Neutrophil (primary cell): ENCODE measurements at regions not wholly inside any gene's neighbourhood (a gene's known extent, or its start where the extent isn't known, plus 50 kb on each side); places are given as distances from the start of the nearest gene placed in this dataset.

ENCODE experiments used
- H3K27ac ChIP-seq: fragments of 200-600 bp; sonication (generic); 2 replicates; pipeline ENCODE4 v1.5.1; 2016; ENCODE audit warnings: mild to moderate bottlenecking, moderate library complexity
- H3K27me3 ChIP-seq: fragments of 200-600 bp; sonication (generic); 2 replicates; pipeline ENCODE4 v1.6.0; 2016; ENCODE audit warnings: mild to moderate bottlenecking
- H3K36me3 ChIP-seq: fragments of 200-600 bp; sonication (generic); 2 replicates; pipeline ENCODE4 v1.5.1; 2017
- H3K4me1 ChIP-seq, 2 experiments: fragments of 200-600 bp in 1 of 2; sonication (generic) in 1 of 2; 1 replicate in 1 of 2; 2 replicates in 1 of 2; pipeline versions ENCODE4 v1.5.1 to v1.6.1; 2013 to 2016; ENCODE audit warnings: low read depth in 1 of 2, low read length in 1 of 2, mild to moderate bottlenecking in 1 of 2, moderate library complexity in 1 of 2; ENCODE audit not compliant: control insufficient read depth in 1 of 2, insufficient read depth in 1 of 2
- H3K4me3 ChIP-seq, 2 experiments: fragments of 200-600 bp in 1 of 2; sonication (generic) in 1 of 2; 1 replicate in 1 of 2; 2 replicates in 1 of 2; pipeline ENCODE4 v1.5.1; 2013 to 2016; ENCODE audit warnings: low read depth in 1 of 2, low read length in 1 of 2, mild to moderate bottlenecking in 1 of 2, moderate library complexity in 1 of 2
- H3K9me3 ChIP-seq: fragments of 200-600 bp; sonication (generic); 2 replicates; pipeline ENCODE4 v1.5.1; 2016
- TF ChIP-seq, protein P1 (sequence below): fragments of 200-600 bp; sonication (generic); IDR thresholded peaks from 2 replicates; pipeline ENCODE4 v1.5.1; 2016; ENCODE audit warnings: antibody characterized with exemption

DNA sequence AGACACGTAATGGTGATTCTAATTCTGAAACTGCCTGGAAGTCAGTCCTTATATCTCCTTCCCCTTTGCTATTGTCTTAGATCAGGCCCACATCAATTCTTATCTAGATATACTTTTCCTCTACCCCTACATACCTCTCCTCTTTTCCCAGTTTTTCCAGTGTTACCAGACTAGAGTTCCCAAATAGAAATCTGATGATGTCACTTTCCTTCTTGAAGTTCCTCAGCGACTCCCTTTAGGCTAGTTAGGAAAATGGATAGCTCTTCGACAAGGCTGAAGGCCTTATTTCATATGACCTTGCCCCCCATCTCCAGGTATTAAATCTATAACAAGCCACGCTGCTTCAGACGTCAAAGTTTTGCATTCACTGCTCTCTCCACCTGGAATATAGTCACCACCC is 201.1 kb upstream of the ATP2B1 start:
- Histone ChIP-seq H3K27me3 (no peaks in the 10 kb centered on the region), H3K9me3 (no peaks in the 10 kb centered on the region), H3K27ac (no peak overlapping the region), H3K4me1 (no peaks in the 10 kb centered on the region), H3K36me3 (no peaks in the 10 kb centered on the region), H3K4me3 (no peak overlapping the region)
- TF ChIP-seq, protein P1, sequence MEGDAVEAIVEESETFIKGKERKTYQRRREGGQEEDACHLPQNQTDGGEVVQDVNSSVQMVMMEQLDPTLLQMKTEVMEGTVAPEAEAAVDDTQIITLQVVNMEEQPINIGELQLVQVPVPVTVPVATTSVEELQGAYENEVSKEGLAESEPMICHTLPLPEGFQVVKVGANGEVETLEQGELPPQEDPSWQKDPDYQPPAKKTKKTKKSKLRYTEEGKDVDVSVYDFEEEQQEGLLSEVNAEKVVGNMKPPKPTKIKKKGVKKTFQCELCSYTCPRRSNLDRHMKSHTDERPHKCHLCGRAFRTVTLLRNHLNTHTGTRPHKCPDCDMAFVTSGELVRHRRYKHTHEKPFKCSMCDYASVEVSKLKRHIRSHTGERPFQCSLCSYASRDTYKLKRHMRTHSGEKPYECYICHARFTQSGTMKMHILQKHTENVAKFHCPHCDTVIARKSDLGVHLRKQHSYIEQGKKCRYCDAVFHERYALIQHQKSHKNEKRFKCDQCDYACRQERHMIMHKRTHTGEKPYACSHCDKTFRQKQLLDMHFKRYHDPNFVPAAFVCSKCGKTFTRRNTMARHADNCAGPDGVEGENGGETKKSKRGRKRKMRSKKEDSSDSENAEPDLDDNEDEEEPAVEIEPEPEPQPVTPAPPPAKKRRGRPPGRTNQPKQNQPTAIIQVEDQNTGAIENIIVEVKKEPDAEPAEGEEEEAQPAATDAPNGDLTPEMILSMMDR: no peak

DNA sequence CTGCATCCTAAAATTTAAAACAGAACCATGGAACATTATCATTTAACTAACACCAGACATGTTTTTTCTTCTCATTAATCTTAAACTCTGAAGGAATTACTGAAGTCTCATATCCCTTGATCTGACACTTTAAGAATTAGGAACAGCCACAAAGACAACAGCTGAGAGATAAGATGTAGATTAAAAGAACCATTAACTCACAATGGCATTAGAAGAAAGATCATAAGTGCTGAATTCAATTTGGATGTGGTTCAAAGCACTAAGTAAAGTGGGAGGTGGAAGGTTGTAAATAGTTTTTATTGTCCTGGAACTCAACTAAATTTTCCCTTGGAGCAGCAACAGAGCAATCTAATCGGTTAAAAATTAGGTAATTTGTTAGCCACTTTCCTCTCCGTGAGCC is 199.0 kb upstream of the ATP2B1 start:
- Histone ChIP-seq H3K36me3 (no peaks in the 10 kb centered on the region), H3K4me1 (no peaks in the 10 kb centered on the region), H3K27ac (no peak overlapping the region), H3K4me3 (no peak overlapping the region), H3K9me3 (no peaks in the 10 kb centered on the region), H3K27me3 (no peaks in the 10 kb centered on the region)
- TF ChIP-seq, protein P1: no peak

DNA sequence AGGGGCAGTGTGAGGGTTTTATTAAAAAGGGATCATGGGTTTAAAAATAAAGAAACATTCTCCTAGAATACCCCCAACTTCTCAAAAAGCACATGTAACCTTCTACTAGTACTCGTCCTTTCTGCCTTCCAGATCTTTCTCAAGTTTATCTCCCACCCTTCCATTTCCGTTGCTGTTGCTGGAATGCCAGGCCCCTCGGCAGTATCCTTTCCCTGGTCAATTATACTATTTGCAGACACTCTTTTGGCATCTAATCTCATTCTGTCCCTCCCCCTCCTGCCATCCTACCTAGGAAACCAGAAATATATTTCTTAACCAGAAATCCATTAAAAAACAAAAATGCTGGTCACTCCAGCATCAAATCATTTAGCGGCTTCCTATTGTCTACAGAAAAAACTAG is 198.2 kb upstream of the ATP2B1 start:
- no peak overlapping the region for H3K27ac ChIP-seq
- no peak overlapping the region for H3K4me3 ChIP-seq
- H3K4me1 ChIP-seq: no peaks in the 10 kb centered on the region
- H3K27me3 ChIP-seq: no peaks in the 10 kb centered on the region
- no peaks in the 10 kb centered on the region for H3K9me3 ChIP-seq
- no peaks in the 10 kb centered on the region for H3K36me3 ChIP-seq
- TF ChIP-seq, protein P1: no peak

DNA sequence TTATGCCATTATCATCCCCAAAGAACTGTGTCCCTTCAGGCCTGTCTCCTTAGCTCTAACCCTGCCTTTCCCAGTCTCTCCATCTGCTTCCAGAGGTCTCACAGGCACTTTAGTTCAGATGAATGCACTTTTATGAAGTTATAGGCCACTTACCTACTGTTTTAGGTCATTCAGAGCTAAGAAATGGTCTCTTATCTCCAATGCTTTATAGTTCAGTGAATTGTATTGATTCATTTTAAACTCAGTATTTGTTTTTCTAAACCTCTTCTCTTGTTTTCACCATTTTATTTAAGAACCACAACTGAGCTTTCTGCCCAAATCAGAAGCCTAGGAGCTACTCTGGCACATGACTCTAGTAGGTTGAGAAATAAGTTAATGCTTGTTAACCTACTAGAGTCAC is 197.5 kb upstream of the ATP2B1 start:
- H3K4me3 ChIP-seq: no peak overlapping the region
- no peaks in the 10 kb centered on the region for H3K4me1 ChIP-seq
- no peak overlapping the region for H3K27ac ChIP-seq
- H3K9me3 ChIP-seq: no peaks in the 10 kb centered on the region
- TF ChIP-seq, protein P1: no peak
- H3K36me3 ChIP-seq: no peaks in the 10 kb centered on the region
- no peaks in the 10 kb centered on the region for H3K27me3 ChIP-seq

DNA sequence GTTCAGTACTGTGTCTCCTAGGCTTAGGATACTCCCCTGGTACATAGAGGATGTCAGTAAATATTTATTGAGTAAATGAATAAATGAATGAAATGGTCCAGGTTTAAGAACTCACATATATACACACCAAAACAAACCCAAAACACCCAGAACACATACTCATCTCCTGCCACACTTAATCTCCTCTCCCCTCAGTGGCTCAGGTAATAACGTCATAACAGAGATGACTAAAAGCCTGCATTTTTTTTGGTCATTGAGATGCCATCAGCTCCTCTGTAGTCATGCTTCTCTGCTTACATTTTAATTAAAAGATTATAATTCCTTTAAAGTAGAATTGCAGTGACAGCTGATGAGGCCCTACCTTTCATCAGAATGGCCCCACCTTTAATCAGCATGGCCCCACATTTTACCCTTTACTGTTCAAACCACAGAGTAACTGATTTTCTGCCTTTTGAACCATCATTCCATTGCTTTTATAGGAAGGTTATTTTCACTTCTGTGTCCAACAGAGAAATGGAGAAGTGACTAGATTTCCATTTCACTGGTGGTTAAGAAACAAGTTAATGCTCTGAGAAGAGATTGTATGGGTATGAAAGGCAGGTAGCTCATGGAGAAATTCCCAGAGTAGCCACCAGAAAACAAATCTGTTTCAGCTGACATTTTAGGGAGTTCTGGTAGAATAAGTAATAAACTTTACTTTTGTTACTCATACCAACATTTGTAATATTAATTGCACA is 193.4 kb upstream of the ATP2B1 start:
- H3K36me3 ChIP-seq: no peaks in the 10 kb centered on the region
- TF ChIP-seq, protein P1: no peak
- no peaks in the 10 kb centered on the region for H3K9me3 ChIP-seq
- H3K27me3 ChIP-seq: no peaks in the 10 kb centered on the region
- no peaks in the 10 kb centered on the region for H3K4me1 ChIP-seq
- no peak overlapping the region for H3K27ac ChIP-seq
- no peak overlapping the region for H3K4me3 ChIP-seq

DNA sequence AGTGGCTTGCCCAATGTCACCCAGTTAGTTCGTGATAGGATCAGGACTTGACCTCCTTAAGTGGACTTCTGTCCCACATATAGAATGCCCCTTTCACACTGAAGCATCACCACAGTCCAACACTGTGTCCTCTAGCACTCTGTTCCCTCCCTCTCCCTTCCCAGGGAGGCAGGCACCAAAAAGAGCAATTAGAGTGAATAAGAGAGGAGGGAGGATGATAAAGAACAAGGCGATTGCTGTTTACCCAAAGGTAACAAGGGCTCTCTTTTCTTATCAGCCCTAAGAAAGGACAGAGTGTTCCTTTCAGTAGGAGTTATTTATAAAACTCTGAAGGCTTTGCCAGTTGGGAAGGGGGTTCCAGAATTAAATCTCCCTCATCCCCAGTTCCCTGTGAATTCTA is 192.7 kb upstream of the ATP2B1 start:
- no peaks in the 10 kb centered on the region for H3K9me3 ChIP-seq
- no peaks in the 10 kb centered on the region for H3K27me3 ChIP-seq

More for the DNA sequence above, 192.7 kb upstream of the ATP2B1 start:
- no peaks in the 10 kb centered on the region for H3K4me1 ChIP-seq
- no peaks in the 10 kb centered on the region for H3K36me3 ChIP-seq
- no peak overlapping the region for H3K27ac ChIP-seq
- TF ChIP-seq, protein P1: no peak
- no peak overlapping the region for H3K4me3 ChIP-seq
